Left forelimb (tissue), 1 donor: ENCODE measurements at regions not wholly inside any gene's neighbourhood (a gene's known extent, or its start where the extent isn't known, plus 50 kb on each side); places are given as distances from the start of the nearest gene placed in this dataset.

Experiments
- DNase-seq: peaks from one replicate; pipeline ENCODE4 v3.0.0-alpha.2; 2018; ENCODE audit warnings: low spot score

DNA sequence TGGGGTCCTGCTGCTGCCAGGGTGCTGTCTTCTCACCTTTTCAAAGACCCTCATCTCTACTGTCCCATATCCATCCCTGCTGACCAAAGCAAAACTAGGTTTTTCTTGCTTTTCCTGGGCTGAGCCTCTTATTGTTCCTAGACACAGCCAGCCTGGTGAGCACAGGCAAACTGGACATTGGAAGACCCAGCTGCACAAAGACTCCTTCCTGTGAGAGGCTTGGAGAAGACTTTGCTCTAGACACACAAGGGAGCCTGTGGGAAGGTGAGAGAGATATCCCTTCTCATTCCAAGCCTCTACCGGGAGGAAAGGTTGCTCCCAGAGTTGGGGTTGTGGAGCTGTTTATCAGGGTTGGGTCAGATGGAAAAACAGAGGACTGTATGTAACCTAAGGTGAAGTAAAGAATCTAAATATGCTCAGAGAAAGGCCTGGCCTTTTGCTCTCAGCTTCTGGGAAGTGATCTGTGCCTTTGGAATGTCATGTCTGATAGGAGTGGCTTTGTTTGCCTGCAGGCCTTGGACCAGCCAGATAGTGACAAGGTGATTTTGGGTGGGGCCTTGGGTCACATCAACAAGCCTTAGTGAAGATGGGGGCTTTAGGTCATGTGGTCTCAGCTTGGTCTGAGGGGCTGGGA lies 87.6 kb upstream of the RUNX1 start:
- no peak for DNase-seq

- DNase-seq = no peak
These were observed 87.0 kb upstream of the RUNX1 start for GRCh38 chr21:35136106-35136505.

GRCh38 chr21:35135481-35135880 lies 86.4 kb upstream of the RUNX1 start:
- DNase-seq = no peak

DNA sequence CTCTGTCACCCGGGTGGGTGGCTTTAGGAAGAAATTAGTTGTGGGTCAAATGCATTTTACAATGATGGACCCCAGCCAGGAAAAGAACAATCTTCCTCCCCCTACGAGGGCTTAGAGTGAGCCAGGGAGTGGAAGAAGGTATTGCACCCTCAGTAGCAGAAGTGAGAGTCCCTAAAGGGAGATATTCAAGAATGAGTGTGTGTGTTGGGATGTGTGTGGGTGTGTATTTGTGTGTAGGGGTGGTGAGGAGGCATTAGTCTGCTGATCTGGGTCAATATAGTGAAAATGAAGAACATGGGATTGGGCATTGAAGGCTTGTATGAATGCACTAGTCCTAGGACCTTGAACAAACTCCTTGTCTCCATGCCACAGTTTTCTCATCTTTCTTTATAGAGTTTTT lies 85.2 kb upstream of the RUNX1 start:
- DNase-seq = no peak

- DNase-seq = no peak
These were observed 79.4 kb upstream of the RUNX1 start for GRCh38 chr21:35128536-35128935.

DNA sequence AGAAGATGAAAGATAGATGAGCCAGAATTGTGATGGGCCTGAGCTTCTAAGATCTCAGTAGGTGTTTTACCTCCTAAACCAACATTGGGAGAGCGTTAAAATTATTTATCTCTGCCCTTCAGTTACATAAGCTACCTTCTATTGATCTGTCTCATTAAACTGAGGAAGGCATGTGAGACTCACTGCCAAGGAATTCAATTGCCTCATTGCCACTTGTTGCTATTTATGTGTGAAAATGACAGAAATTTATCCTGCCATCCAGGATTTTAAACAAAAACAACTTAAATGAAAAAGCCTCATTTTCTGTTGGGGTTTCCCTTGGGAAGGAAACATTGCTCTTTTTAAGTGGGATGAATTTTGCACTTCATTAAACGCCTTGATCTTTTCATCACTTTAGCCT lies 78.7 kb upstream of the RUNX1 start:
- no peak for DNase-seq

DNA sequence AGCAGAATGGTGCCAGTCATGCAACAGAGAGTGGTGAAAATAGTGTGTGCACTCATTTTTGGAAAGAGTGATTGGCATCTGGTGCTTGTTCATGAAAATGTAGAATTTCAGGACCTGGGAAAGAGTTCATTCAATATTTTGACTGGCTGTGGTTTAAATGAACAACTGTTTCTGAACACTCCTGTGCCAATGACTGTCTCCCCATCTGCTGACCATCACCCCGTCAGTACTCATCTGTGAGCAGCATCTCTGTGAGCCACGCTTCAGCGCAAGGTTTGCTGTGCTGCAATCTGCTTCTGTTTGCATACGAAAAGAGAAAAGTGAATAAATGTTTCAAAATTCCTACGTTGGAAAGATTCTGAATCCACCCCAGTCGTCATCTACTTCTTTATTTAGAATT lies 77.9 kb upstream of the RUNX1 start:
- no peak for DNase-seq

GRCh38 chr21:35120631-35121180 lies 71.6 kb upstream of the RUNX1 start:
- no peak for DNase-seq

DNA sequence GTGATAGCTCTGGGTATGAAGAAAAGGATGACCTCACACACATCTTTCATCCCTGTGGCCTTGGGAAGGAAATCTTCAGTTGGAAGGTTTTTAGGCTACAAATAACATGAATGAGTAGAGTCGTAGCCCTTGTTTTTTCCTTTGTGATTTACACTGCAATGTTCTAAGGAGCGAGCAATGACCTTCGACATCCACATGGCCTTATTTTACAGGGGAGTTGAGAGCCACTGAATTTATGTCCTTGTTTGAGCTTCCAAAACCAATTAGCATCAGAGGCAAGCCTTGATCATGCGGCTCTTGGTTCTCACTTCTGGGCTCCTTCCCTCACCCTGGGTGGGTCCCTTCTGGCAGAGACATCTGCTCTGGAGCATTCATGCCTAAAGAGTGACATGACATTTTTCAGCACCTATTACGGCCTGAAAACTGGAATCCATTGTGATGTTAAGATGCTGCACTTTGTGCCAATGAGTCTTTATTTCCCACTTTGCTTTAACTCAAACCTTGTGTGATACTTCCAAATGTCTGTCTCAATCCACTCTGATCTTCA lies 70.5 kb upstream of the RUNX1 start:
- no peak for DNase-seq

GRCh38 chr21:35116777-35117176 lies 67.7 kb upstream of the RUNX1 start:
- DNase-seq = no peak

DNA sequence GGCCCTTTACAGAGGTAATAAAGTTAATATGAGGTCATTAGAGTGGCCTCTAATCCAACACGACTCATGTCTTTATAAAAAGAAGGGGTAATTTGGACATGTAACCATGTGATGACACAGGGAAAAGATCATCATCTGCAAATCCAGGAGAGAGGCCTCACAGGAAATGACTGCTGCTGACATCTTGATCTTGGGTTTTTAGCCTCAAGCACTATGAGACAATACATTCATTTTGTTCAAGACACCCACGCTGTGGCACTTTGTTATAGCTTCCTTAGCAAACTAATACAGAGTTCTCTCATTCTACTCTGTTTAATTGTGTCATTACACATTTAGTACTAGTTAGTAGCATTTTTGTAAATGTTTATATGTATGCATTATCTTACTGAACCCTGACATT lies 64.0 kb upstream of the RUNX1 start:
- no peak for DNase-seq

GRCh38 chr21:35111321-35111930 lies 62.3 kb upstream of the RUNX1 start:
- DNase-seq = no peak

DNA sequence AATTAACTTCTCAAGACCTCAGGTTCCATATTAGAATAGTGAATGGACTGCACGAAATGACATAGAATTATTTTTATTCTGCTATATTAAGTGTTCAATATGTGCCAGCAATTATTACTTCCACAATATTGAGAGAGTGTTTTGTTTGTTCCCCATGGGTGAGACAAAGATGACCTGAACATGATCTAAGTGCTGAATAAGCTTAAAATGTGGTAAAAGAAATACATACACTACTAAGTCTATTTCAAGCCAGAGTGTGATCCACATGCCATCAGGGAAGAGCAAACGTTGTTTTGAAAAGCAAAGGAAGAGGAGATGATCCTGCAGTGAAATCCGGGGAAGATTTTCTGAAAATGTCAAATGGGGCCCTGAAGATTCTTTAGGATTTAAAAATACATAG lies 59.8 kb upstream of the RUNX1 start:
- DNase-seq = no peak

DNA sequence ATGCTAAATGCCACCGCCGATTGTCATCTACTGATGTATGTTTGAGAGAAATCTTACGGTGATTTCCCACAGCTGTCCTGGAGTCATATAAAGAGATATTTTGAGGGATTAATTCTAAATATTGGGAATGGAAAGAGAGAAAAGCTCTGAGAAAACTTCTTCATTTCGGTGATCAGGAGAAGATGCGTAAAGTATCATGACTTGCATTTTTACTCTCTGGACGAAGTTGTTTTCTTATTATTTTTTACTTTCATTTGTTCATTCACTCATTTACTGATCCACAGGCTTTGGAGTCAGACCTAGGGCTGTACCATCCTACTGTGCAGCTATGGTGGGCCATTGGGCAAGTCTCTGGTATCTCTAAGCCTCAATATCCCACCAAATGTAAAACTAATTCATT lies 58.4 kb upstream of the RUNX1 start:
- no peak for DNase-seq

- DNase-seq = no peak
These were observed 57.2 kb upstream of the RUNX1 start for GRCh38 chr21:35106246-35106835.

DNA sequence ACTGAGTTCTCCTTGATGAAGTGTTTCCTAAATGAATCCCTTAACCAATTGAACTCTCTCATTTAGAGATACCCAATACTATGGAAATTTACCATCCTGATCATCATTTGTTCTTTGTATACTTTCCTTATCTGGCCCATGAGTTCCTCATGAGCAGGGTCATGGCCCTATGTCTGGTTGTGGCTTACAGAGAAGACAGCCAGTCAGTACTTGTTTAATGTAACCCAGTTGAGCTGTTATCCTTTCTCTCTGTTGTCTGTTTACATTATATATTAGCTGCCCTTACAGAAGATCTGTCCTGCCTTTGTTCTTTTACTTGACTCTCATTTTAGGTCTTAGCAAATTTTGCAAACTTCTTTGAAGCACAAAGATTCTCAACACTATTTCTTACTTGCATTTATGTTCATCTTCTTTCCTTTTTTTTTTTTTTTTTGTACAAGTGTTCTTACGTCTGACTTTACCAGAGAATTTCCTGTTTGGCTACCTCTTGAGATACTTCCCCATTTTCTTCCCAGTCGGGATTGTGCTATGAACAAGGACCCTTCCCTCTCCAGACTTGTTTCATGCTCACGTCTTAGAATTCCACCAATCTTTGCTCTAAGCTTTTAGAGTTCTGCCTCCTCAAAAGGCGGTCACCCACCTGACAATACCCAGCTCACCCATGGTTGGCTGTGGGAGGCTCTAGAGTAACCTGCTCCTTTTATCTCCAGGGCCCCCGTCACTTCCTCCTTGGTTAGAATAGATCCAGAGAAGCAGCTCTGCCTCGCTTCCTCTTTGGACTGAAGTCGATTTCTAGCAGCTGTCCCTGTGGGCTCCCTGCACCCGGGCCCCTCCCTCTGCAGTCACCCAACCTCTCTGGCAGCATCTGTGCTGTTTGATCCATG lies 53.6 kb upstream of the RUNX1 start:
- no peak for DNase-seq

GRCh38 chr21:35100349-35100811 lies 51.3 kb upstream of the RUNX1 start:
- no peak for DNase-seq

GRCh38 chr21:35099310-35099709 lies 50.2 kb upstream of the RUNX1 start:
- no peak for DNase-seq
